NCI-H2196 treated with DMSO at 0.1 percent for 48 hours (cell line): ENCODE measurements at regions not wholly inside any gene's neighbourhood (a gene's known extent, or its start where the extent isn't known, plus 50 kb on each side); places are given as distances from the start of the nearest gene placed in this dataset.

ENCODE experiments used
- DNase-seq: peaks from one replicate; lab custom pipeline; 2025; ENCODE audit not compliant: unreplicated experiment; lab: John Stamatoyannopoulos, UW

- no peak for DNase-seq
These were observed 318.4 kb upstream of the CLNK start for GRCh38 chr4:11002961-11003360.

GRCh38 chr4:10998846-10999245, 314.3 kb upstream of the CLNK start:
- no peak for DNase-seq

GRCh38 chr4:10984815-10985214, 300.2 kb upstream of the CLNK start:
- DNase-seq, result no peak

GRCh38 chr4:10983885-10984640, 299.5 kb upstream of the CLNK start:
- DNase-seq, result no peak

- DNase-seq, result peak; percentile 39
These were observed 298.7 kb upstream of the CLNK start for GRCh38 chr4:10983268-10983667.

- DNase-seq, result no peak
These were observed 297.7 kb upstream of the CLNK start for GRCh38 chr4:10982305-10982704.

- DNase-seq, result no peak
These were observed 297.0 kb upstream of the CLNK start for GRCh38 chr4:10981576-10981975.

GRCh38 chr4:10981096-10981495, 296.5 kb upstream of the CLNK start:
- no peak for DNase-seq

GRCh38 chr4:10979032-10979431, 294.5 kb upstream of the CLNK start:
- DNase-seq, result no peak

GRCh38 chr4:10977534-10977933, 293.0 kb upstream of the CLNK start:
- DNase-seq, result no peak

GRCh38 chr4:10974371-10974770, 289.8 kb upstream of the CLNK start:
- DNase-seq, result no peak

- no peak for DNase-seq
These were observed 289.1 kb upstream of the CLNK start for GRCh38 chr4:10973686-10974085.

GRCh38 chr4:10971800-10972401, 287.3 kb upstream of the CLNK start:
- no peak for DNase-seq

- DNase-seq, result no peak
These were observed 280.6 kb upstream of the CLNK start for GRCh38 chr4:10965196-10965595.

- DNase-seq, result no peak
These were observed 279.6 kb upstream of the CLNK start for GRCh38 chr4:10963958-10964703.

GRCh38 chr4:10963241-10963640, 278.7 kb upstream of the CLNK start:
- DNase-seq, result no peak

- DNase-seq, result no peak
These were observed 277.7 kb upstream of the CLNK start for GRCh38 chr4:10962246-10962645.

- DNase-seq, result no peak
These were observed 275.8 kb upstream of the CLNK start for GRCh38 chr4:10960389-10960788.

- DNase-seq, result no peak
These were observed 275.0 kb upstream of the CLNK start for GRCh38 chr4:10959586-10959985.

- DNase-seq, result no peak
These were observed 273.8 kb upstream of the CLNK start for GRCh38 chr4:10958226-10958856.

- DNase-seq, result no peak
These were observed 266.7 kb upstream of the CLNK start for GRCh38 chr4:10951306-10951705.
